DMS114 treated with DMSO at 0.1 percent for 48 hours (cell line): ENCODE measurements at regions not wholly inside any gene's neighbourhood (a gene's known extent, or its start where the extent isn't known, plus 50 kb on each side); places are given as distances from the start of the nearest gene placed in this dataset.

Experiments used
- DNase-seq: peaks from one replicate; lab custom pipeline; 2025; ENCODE audit not compliant: unreplicated experiment; lab: John Stamatoyannopoulos, UW

- peak; percentile 35 for DNase-seq
These were observed 465.5 kb downstream of the DNAH5 start for GRCh38 chr5:13478831-13479465.

- no peak for DNase-seq
These were observed 467.3 kb downstream of the DNAH5 start for GRCh38 chr5:13477118-13477737.

- DNase-seq: no peak
These were observed 471.6 kb downstream of the DNAH5 start for GRCh38 chr5:13472842-13473241.

GRCh38 chr5:13470975-13471374 is 473.5 kb downstream of the DNAH5 start:
- no peak for DNase-seq

GRCh38 chr5:13470263-13470662 is 474.2 kb downstream of the DNAH5 start:
- DNase-seq: no peak

- DNase-seq: no peak
These were observed 479.8 kb downstream of the DNAH5 start for GRCh38 chr5:13464532-13465193.

- DNase-seq: no peak
These were observed 483.9 kb downstream of the DNAH5 start for GRCh38 chr5:13460587-13460986.

GRCh38 chr5:13454050-13454449 is 490.4 kb downstream of the DNAH5 start:
- no peak for DNase-seq

GRCh38 chr5:13448843-13449242 is 495.6 kb downstream of the DNAH5 start:
- no peak for DNase-seq

- DNase-seq: no peak
These were observed 505.1 kb downstream of the DNAH5 start for GRCh38 chr5:13439430-13439829.

- no peak for DNase-seq
These were observed 516.5 kb downstream of the DNAH5 start for GRCh38 chr5:13427827-13428557.

GRCh38 chr5:13412040-13412595 is 532.4 kb downstream of the DNAH5 start:
- DNase-seq: no peak

GRCh38 chr5:13408616-13409015 is 535.9 kb downstream of the DNAH5 start:
- DNase-seq: no peak

- no peak for DNase-seq
These were observed 541.1 kb downstream of the DNAH5 start for GRCh38 chr5:13403351-13403750.

GRCh38 chr5:13385066-13385465 is 559.4 kb downstream of the DNAH5 start:
- DNase-seq: no peak

GRCh38 chr5:13382232-13382631 is 562.3 kb downstream of the DNAH5 start:
- no peak for DNase-seq

GRCh38 chr5:13378091-13378490 is 566.4 kb downstream of the DNAH5 start:
- DNase-seq: no peak

- DNase-seq: no peak
These were observed 585.1 kb downstream of the DNAH5 start for GRCh38 chr5:13359344-13359743.

- DNase-seq: no peak
These were observed 586.1 kb downstream of the DNAH5 start for GRCh38 chr5:13358342-13358741.

- DNase-seq: no peak
These were observed 586.6 kb downstream of the DNAH5 start for GRCh38 chr5:13357929-13358328.

GRCh38 chr5:13356226-13356625 is 588.3 kb downstream of the DNAH5 start:
- no peak for DNase-seq
